ENCODE measurements at regions not wholly inside any gene's neighbourhood (a gene's known extent, or its start where the extent isn't known, plus 50 kb on each side); places are given as distances from the start of the nearest gene placed in this dataset.
"Not testable (repeated sequence)": the region's sequence is repeated elsewhere in the genome, so short reads cannot be mapped to it uniquely, and the experiment has no call there.

DNA sequence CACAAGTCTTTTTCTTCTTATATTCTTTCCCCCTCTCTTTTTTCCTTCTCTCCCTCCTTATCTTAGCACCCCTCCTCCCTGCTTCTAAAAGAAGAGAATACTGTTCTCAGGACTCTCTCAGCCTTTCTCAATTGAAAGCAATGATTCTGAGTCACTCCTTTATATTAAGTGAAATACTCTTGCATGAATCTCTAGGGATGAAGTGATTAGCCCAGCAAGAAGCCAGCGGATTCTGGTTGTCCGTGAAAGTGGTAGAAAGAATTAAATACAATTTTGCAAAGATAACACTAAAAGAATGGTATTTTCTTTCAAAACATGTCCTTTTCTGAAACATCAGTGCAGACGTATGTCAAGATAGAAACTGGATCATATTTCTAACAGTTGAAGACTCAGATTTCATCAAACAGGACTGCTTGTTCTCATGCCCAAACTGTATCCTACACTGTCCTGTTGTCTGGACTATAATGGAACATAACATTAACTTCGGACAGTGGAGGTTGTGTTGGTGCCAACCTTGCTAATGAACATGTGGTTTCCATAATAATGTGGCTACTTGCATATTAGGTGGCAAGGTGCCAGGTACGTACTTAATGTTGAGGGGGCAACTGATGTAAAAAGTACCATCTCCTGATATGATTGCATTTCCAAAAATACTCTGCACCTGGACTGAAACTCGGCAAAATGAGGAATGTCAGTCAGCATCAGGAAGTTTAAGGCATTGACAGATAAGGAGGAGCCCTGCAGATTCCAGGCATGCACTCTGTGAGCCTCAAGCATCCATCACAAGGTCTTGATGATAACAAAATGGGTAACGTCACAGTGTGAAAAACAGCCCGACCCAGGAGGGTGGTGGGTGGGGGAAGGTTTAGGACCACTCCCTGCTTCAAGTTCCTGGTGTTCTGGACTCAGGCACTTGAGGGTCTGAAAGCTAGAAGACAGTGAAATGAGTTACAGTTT is 357.2 kb downstream of the DLEU7 start:
- no peaks in the 10 kb centered on the region for H3K36me3 ChIP-seq (ENCODE audit: control insufficient read depth, insufficient read depth, low read length)
- no peak overlapping the region for H3K4me3 ChIP-seq (ENCODE audit: low read depth, low read length)
- DNase-seq (ENCODE audit: low read depth), result peak; percentile 12
- TF ChIP-seq, protein P1, sequence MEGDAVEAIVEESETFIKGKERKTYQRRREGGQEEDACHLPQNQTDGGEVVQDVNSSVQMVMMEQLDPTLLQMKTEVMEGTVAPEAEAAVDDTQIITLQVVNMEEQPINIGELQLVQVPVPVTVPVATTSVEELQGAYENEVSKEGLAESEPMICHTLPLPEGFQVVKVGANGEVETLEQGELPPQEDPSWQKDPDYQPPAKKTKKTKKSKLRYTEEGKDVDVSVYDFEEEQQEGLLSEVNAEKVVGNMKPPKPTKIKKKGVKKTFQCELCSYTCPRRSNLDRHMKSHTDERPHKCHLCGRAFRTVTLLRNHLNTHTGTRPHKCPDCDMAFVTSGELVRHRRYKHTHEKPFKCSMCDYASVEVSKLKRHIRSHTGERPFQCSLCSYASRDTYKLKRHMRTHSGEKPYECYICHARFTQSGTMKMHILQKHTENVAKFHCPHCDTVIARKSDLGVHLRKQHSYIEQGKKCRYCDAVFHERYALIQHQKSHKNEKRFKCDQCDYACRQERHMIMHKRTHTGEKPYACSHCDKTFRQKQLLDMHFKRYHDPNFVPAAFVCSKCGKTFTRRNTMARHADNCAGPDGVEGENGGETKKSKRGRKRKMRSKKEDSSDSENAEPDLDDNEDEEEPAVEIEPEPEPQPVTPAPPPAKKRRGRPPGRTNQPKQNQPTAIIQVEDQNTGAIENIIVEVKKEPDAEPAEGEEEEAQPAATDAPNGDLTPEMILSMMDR (IDR thresholded peaks at IDR 0.05; ENCODE audit: insufficient read depth, low read length, severe bottlenecking), result no peak
- no peak for FAIRE-seq
- no peaks in the 10 kb centered on the region for H3K27me3 ChIP-seq (ENCODE audit: control insufficient read depth, insufficient read depth, low read length)

DNA sequence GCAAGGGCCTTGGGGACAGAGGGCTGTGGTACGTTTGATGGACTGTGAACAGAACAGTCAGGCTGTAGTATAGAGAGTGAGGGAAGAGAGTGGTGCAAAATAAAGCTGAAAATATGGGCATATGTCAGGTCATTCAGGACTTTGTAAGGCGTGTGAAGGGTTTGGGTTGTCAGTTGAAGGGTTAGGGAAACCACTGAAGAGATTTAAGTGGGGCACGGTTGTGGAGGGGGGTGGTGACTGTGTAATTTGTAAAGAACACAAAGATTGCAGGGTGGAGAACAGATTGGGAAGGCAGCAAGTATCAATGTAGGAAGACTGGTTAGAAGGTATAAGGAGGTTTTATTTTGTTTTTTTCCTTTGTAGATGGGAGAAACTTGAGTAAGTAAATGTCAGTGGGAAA is 349.8 kb downstream of the DLEU7 start:
- H3K36me3 ChIP-seq (ENCODE audit: control insufficient read depth, insufficient read depth, low read length), result no peaks in the 10 kb centered on the region
- no peak overlapping the region for H3K4me3 ChIP-seq (ENCODE audit: low read depth, low read length)
- DNase-seq (ENCODE audit: low read depth), result no peak
- no peak for FAIRE-seq
- no peaks in the 10 kb centered on the region for H3K27me3 ChIP-seq (ENCODE audit: control insufficient read depth, insufficient read depth, low read length)
- TF ChIP-seq, protein P1 (IDR thresholded peaks at IDR 0.05; ENCODE audit: insufficient read depth, low read length, severe bottlenecking), result no peak

DNA sequence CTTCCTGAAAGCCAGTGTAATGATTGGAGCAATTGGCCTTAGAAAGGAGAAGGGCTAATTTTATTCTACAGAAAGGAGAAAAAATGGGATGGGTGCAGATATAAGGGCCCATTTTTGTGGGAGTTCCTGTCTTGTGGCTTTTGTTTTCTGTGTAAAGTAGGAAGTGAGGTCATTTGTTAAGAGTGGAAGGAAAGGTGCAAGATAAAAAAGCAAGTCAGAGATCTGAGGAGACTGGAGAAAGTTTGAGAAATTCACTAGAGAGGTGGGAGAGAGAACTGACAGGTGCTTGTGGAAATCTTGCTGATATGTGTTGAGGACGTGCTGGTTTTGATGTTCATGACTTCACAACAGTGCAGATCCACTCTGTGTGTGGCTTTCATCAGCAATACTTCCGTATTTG is 349.4 kb downstream of the DLEU7 start:
- Histone ChIP-seq H3K36me3 (ENCODE audit: control insufficient read depth, insufficient read depth, low read length) (no peaks in the 10 kb centered on the region), H3K27me3 (ENCODE audit: control insufficient read depth, insufficient read depth, low read length) (no peaks in the 10 kb centered on the region), H3K4me3 (ENCODE audit: low read depth, low read length) (no peak overlapping the region)
- FAIRE-seq (peak; percentile 86), DNase-seq (ENCODE audit: low read depth) (no peak)
- TF ChIP-seq, protein P1 (IDR thresholded peaks at IDR 0.05; ENCODE audit: insufficient read depth, low read length, severe bottlenecking), result no peak

DNA sequence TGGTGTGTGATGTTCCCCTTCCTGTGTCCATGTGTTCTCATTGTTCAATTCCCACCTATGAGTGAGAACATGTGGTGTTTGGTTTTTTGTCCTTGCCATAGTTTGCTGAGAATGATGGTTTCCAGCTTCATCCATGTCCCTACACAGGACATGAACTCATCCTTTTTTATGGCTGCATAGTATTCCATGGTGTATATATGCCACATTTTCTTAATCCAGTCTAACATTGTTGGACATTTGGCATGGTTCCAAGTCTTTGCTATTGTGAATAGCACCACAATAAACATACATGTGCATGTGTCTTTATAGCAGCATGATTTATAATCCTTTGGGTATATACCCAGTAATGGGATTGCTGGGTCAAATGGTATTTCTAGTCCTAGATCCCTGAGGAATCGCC is 340.3 kb downstream of the DLEU7 start:
- not testable (repeated sequence) for H3K27me3 ChIP-seq (ENCODE audit: control insufficient read depth, insufficient read depth, low read length); H3K4me3 ChIP-seq (ENCODE audit: low read depth, low read length); H3K36me3 ChIP-seq (ENCODE audit: control insufficient read depth, insufficient read depth, low read length); FAIRE-seq; DNase-seq (ENCODE audit: low read depth)

DNA sequence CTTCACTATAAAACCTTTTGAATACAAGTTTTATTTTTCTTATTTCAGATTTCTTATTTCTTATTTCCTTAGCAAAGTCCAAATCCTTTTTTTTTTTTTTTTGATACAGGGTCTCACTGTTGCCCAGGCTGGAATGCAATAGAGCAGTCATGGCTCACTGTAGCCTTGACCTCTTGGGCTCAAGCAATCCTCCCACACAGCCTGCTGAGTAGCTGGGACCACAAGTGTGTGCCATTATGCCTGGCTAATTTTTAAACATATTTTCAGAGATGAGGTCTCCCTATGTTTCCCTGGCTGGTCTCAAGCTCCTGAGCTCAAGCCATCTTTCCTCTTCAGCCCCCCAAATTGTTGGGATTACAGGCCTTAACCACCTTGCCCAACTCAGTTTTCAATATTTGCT is 334.3 kb downstream of the DLEU7 start:
- no peak for DNase-seq (ENCODE audit: low read depth)
- Histone ChIP-seq H3K4me3 (ENCODE audit: low read depth, low read length) (no peak overlapping the region), H3K36me3 (ENCODE audit: control insufficient read depth, insufficient read depth, low read length) (no peaks in the 10 kb centered on the region), H3K27me3 (ENCODE audit: control insufficient read depth, insufficient read depth, low read length) (no peaks in the 10 kb centered on the region)
- no peak for FAIRE-seq
- TF ChIP-seq, protein P1 (IDR thresholded peaks at IDR 0.05; ENCODE audit: insufficient read depth, low read length, severe bottlenecking), result no peak

DNA sequence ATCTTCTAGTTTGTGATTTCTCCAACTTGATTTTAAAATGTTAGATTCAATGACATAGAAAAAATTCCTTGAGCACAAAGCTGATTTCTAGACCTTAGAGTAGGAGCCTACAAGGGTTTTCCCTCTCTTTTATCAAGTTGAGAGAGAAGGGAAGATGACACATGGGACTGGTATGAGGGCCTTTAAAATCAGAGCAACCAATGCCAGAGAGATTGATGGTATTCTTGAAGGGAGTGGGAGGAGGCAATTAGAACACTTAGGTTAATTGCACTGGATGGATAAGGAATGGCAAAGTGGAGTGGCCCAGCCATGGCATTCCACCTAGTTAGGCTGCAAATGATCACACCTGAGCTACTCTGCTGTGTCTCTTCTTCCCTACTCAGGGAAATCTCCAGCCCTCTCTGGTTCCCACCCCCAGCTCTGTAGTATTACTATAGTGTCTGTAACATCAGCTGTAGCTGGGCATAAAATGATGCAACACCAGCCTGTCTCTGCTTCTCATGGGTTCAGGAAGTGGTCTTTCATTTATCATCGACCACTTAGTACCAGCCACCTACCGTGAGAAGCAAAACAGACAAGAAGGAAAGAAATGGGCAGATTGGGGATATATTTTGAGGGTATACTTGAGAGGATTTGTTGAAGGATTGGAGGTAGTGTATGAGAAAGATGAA is 333.6 kb downstream of the DLEU7 start:
- TF ChIP-seq, protein P1 (IDR thresholded peaks at IDR 0.05; ENCODE audit: insufficient read depth, low read length, severe bottlenecking), result no peak
- DNase-seq (ENCODE audit: low read depth), result peak; percentile 35
- Histone ChIP-seq H3K36me3 (ENCODE audit: control insufficient read depth, insufficient read depth, low read length) (no peaks in the 10 kb centered on the region), H3K4me3 (ENCODE audit: low read depth, low read length) (no peak overlapping the region), H3K27me3 (ENCODE audit: control insufficient read depth, insufficient read depth, low read length) (no peaks in the 10 kb centered on the region)
- FAIRE-seq, result no peak

DNA sequence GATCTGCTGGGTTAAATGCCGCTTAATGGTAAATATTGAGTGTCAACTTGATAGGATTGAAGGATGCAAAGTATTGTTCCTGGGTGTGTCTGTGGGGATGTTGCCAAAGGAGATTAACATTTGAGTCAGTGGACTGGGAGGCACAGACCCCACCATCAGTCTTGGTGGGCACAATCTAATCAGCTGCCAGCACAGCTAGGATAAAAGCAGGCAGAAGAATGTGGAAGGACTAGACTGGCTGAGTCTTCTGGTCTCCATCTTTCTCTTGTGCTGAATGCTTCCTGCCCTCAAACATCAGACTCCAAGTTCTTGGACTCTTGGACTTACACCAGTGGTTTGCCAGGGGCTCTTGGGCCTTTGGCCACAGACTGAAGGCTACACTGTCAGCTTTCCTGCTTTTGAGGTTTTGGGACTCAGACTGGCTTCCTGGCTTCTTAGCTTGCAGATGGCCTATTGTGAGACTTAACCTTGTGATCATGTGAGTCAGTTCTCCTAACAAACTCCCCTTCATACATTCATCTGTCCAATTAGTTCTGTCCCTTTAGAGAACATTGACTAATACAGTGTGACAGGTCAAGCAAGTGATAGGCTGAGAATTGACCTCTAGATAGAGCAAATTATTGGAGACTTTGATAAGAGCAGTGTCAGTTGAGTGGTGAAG is 332.5 kb downstream of the DLEU7 start:
- H3K36me3 ChIP-seq (ENCODE audit: control insufficient read depth, insufficient read depth, low read length); FAIRE-seq; H3K4me3 ChIP-seq (ENCODE audit: low read depth, low read length); DNase-seq (ENCODE audit: low read depth); H3K27me3 ChIP-seq (ENCODE audit: control insufficient read depth, insufficient read depth, low read length): not testable (repeated sequence)

Measured in bronchial epithelial cell (primary cell).